Nephron progenitor cell (in vitro differentiated cells): ENCODE measurements at regions not wholly inside any gene's neighbourhood (a gene's known extent, or its start where the extent isn't known, plus 50 kb on each side); places are given as distances from the start of the nearest gene placed in this dataset.

Source experiments
- DNase-seq: peaks from one replicate; pipeline ENCODE4 v3.0.0; 2021
- H3K27ac Mint-ChIP-seq: 2 replicates; pipeline ENCODE4 v1.8.0; 2021; ENCODE audit warnings: mild to moderate bottlenecking, moderate library complexity, mixed read lengths
- H3K27me3 Mint-ChIP-seq: 2 replicates; pipeline ENCODE4 v1.8.0; 2021; ENCODE audit warnings: mild to moderate bottlenecking, low read depth, mixed read lengths; ENCODE audit not compliant: poor library complexity
- H3K36me3 Mint-ChIP-seq: 2 replicates; pipeline ENCODE4 v1.8.0; 2021; ENCODE audit warnings: low read depth, mixed read lengths
- H3K4me1 Mint-ChIP-seq: 2 replicates; pipeline ENCODE4 v1.8.0; 2021; ENCODE audit warnings: mixed read lengths
- H3K4me3 Mint-ChIP-seq: 2 replicates; pipeline ENCODE4 v1.8.0; 2021; ENCODE audit warnings: mild to moderate bottlenecking, moderate library complexity, mixed read lengths
- H3K9me3 Mint-ChIP-seq: 2 replicates; pipeline ENCODE4 v1.8.0; 2021; ENCODE audit warnings: mild to moderate bottlenecking, moderate library complexity, mixed read lengths
- CTCF ChIP-seq: fragments of 200-600 bp; sonication (generic); IDR thresholded peaks from 2 replicates; pipeline ENCODE4 v1.5.0; 2021; ENCODE audit warnings: antibody characterized with exemption

GRCh38 chr15:95701410-95701809 is 629.1 kb upstream of the NR2F2 start:
- Mint-ChIP-seq H3K4me1 (no peaks in the 10 kb centered on the region), H3K4me3 (peak overlapping the region; percentile 12), H3K27me3 (peaks cover 4% of the 10 kb centered on the region), H3K36me3 (peaks cover 67% of the 10 kb centered on the region), H3K9me3 (peaks cover 86% of the 10 kb centered on the region), H3K27ac (no peak overlapping the region)
- no peak for DNase-seq
- TF ChIP-seq CTCF = no peak

DNA sequence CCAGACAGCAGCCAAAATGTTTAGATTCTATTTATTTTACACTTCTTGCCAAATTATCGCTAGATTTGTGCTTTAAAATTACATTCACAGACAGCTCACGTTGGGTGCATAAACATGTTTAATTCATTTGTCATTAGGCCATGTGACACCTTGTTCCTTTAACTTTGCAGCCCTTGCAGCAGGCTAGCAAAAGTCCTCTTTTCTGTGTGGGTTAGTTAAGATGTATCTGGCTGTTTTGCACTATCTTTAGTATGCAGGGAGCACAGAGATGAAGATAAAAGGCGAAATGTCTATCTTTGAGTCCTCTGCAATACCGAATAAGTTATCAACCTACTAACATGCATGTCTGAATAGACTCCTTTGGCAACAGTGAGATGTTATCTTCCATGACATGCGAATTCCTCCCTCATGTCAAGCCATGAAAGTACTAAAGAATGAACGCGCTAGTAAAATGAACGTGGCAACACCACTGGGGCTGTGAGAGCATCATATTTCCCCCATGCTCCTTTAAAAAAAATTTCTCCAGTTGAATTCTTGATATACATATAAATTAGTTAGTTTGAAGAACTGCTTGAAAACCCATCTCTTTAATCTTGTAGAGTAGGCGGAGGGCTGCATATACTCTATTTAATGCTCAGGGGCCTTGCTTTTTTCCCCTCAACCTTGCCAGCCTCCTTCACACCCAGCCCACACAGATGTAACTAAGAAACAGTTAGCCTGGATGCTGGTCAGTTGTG is 620.4 kb upstream of the NR2F2 start:
- Mint-ChIP-seq H3K4me3 (no peak overlapping the region), H3K27me3 (peaks cover 4% of the 10 kb centered on the region), H3K36me3 (peaks cover 20% of the 10 kb centered on the region), H3K27ac (no peak overlapping the region), H3K9me3 (peaks cover 14% of the 10 kb centered on the region), H3K4me1 (peaks cover 32% of the 10 kb centered on the region)
- DNase-seq = no peak
- no peak for TF ChIP-seq CTCF

GRCh38 chr15:95712785-95713184 is 617.7 kb upstream of the NR2F2 start:
- Mint-ChIP-seq H3K4me1 (peaks cover 56% of the 10 kb centered on the region), H3K27ac (no peak overlapping the region), H3K27me3 (peaks cover 7% of the 10 kb centered on the region), H3K36me3 (peaks cover 9% of the 10 kb centered on the region), H3K9me3 (no peaks in the 10 kb centered on the region), H3K4me3 (no peak overlapping the region)
- no peak for DNase-seq
- no peak for TF ChIP-seq CTCF

- Mint-ChIP-seq H3K27ac (no peak overlapping the region), H3K9me3 (no peaks in the 10 kb centered on the region), H3K36me3 (peaks cover 9% of the 10 kb centered on the region), H3K27me3 (peaks cover 5% of the 10 kb centered on the region), H3K4me3 (no peak overlapping the region), H3K4me1 (peaks cover 58% of the 10 kb centered on the region)
- DNase-seq = no peak
- no peak for TF ChIP-seq CTCF
These were observed 617.2 kb upstream of the NR2F2 start for GRCh38 chr15:95713324-95713723.

DNA sequence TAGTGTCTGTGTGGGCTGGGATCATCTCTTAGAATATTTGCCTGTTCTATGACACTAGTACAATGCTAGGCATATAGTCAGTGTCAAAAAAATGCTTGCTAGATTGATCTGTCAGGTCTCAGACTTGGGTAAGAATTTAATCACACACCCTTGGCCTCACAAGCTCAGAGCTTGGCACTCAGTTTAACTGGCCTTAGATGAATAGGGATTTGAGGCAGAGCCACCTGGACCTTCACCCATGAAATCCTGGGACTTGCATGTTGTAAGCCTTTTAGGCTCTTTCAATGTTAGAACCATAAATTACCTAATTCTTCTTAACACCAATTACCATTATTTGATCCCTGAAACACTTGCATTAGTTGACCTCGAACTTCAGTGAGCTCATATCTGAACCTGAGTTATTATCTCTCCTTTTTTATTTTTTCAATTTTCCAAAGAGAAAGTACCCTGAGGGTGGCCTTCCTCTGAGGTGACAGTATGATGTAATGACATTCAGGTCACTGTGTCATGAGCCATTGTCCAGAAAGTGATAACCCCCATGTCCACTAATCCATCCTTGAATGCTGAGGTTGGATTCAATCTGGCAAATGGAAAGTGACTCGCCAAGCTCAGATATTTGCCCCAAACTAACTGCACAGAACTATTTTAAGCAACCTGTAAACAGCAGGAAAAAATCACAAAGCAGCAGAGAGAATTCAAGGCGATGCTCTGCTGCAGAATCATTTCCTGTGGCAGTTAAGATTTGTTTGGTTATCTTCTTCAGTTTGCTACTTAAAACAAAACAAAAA is 615.2 kb upstream of the NR2F2 start:
- Mint-ChIP-seq H3K4me3 (no peak overlapping the region), H3K27ac (peak overlapping the region; percentile 52), H3K4me1 (peaks cover 56% of the 10 kb centered on the region), H3K27me3 (peaks cover 3% of the 10 kb centered on the region), H3K36me3 (peaks cover 9% of the 10 kb centered on the region), H3K9me3 (no peaks in the 10 kb centered on the region)
- no peak for DNase-seq
- TF ChIP-seq CTCF = no peak
